ENCODE measurements at regions not wholly inside any gene's neighbourhood (a gene's known extent, or its start where the extent isn't known, plus 50 kb on each side); places are given as distances from the start of the nearest gene placed in this dataset.

- Histone ChIP-seq H3K27me3 (replicated peaks; ENCODE audit: insufficient read depth, low read depth, low read length, poor library complexity) (no peaks in the 10 kb centered on the region), H3K27ac (ENCODE audit: low read depth, low read length, poor library complexity, severe bottlenecking) (no peak overlapping the region), H3K4me3 (ENCODE audit: low read depth, low read length, poor library complexity, severe bottlenecking) (no peak overlapping the region), H3K9me3 (ENCODE audit: low read depth, low read length, poor library complexity, severe bottlenecking) (no peaks in the 10 kb centered on the region), H3K4me1 (ENCODE audit: insufficient read depth, low read length, poor library complexity, severe bottlenecking) (no peaks in the 10 kb centered on the region), H3K36me3 (ENCODE audit: insufficient read depth, low read length, poor library complexity, severe bottlenecking) (no peaks in the 10 kb centered on the region)
- TF ChIP-seq EZH2 (IDR thresholded peaks at IDR 0.05; ENCODE audit: borderline replicate concordance, low read depth, low read length, poor library complexity, severe bottlenecking) = no peak
- no peak for TF ChIP-seq CTCF (conservative IDR thresholded peaks at IDR 0.05; ENCODE audit: low read depth, low read length)
- DNase-seq (ENCODE audit: low spot score) = no peak
- CTCF ChIA-PET = no interaction called here
- no TSS peak for BruUV-seq (replicated peaks)
- POLR2A ChIA-PET (ENCODE audit: low non-redundant PET) = no interaction called here
- intact Hi-C loops (cut with micrococcal nuclease; ENCODE audit: unreplicated experiment) = no loop called here
These were observed 615.6 kb upstream of the DPPA4 start for GRCh38 chr3:109952924-109953323.

- no peaks in the 10 kb centered on the region for H3K27me3 ChIP-seq (replicated peaks; ENCODE audit: insufficient read depth, low read depth, low read length, poor library complexity)
- H3K27ac ChIP-seq (ENCODE audit: low read depth, low read length, poor library complexity, severe bottlenecking) = no peak overlapping the region
- no peak for TF ChIP-seq EZH2 (IDR thresholded peaks at IDR 0.05; ENCODE audit: borderline replicate concordance, low read depth, low read length, poor library complexity, severe bottlenecking)
- no peak for TF ChIP-seq CTCF (conservative IDR thresholded peaks at IDR 0.05; ENCODE audit: low read depth, low read length)
- intact Hi-C loops (cut with micrococcal nuclease; ENCODE audit: unreplicated experiment) = no loop called here
- no peaks in the 10 kb centered on the region for H3K9me3 ChIP-seq (ENCODE audit: low read depth, low read length, poor library complexity, severe bottlenecking)
- no peak overlapping the region for H3K4me3 ChIP-seq (ENCODE audit: low read depth, low read length, poor library complexity, severe bottlenecking)
- H3K4me1 ChIP-seq (ENCODE audit: insufficient read depth, low read length, poor library complexity, severe bottlenecking) = no peaks in the 10 kb centered on the region
- BruUV-seq (replicated peaks) = no TSS peak
- H3K36me3 ChIP-seq (ENCODE audit: insufficient read depth, low read length, poor library complexity, severe bottlenecking) = no peaks in the 10 kb centered on the region
- DNase-seq (ENCODE audit: low spot score) = no peak
- ChIA-PET CTCF (no interaction called here), POLR2A (ENCODE audit: low non-redundant PET) (no interaction called here)
These were observed 626.5 kb upstream of the DPPA4 start for GRCh38 chr3:109963831-109964230.

- intact Hi-C loops (cut with micrococcal nuclease; ENCODE audit: unreplicated experiment) = no loop called here
- no TSS peak for BruUV-seq (replicated peaks)
- no peaks in the 10 kb centered on the region for H3K9me3 ChIP-seq (ENCODE audit: low read depth, low read length, poor library complexity, severe bottlenecking)
- no peaks in the 10 kb centered on the region for H3K4me1 ChIP-seq (ENCODE audit: insufficient read depth, low read length, poor library complexity, severe bottlenecking)
- TF ChIP-seq CTCF (conservative IDR thresholded peaks at IDR 0.05; ENCODE audit: low read depth, low read length) (no peak), EZH2 (IDR thresholded peaks at IDR 0.05; ENCODE audit: borderline replicate concordance, low read depth, low read length, poor library complexity, severe bottlenecking) (no peak)
- DNase-seq (ENCODE audit: low spot score) = no peak
- no peak overlapping the region for H3K4me3 ChIP-seq (ENCODE audit: low read depth, low read length, poor library complexity, severe bottlenecking)
- no peaks in the 10 kb centered on the region for H3K36me3 ChIP-seq (ENCODE audit: insufficient read depth, low read length, poor library complexity, severe bottlenecking)
- ChIA-PET CTCF (no interaction called here), POLR2A (ENCODE audit: low non-redundant PET) (no interaction called here)
- no peaks in the 10 kb centered on the region for H3K27me3 ChIP-seq (replicated peaks; ENCODE audit: insufficient read depth, low read depth, low read length, poor library complexity)
- H3K27ac ChIP-seq (ENCODE audit: low read depth, low read length, poor library complexity, severe bottlenecking) = no peak overlapping the region
These were observed 636.4 kb upstream of the DPPA4 start for GRCh38 chr3:109973733-109974132.

All from A673 (cell line).